NCI-H2029 (cell line): ENCODE measurements at regions not wholly inside any gene's neighbourhood (a gene's known extent, or its start where the extent isn't known, plus 50 kb on each side); places are given as distances from the start of the nearest gene placed in this dataset.
A peak's percentile ranks its signal among the peaks of the same experiment; 100 is the strongest.

ENCODE experiments used
- DNase-seq: peaks from one replicate; lab custom pipeline; 2025; lab: John Stamatoyannopoulos, UW

DNA sequence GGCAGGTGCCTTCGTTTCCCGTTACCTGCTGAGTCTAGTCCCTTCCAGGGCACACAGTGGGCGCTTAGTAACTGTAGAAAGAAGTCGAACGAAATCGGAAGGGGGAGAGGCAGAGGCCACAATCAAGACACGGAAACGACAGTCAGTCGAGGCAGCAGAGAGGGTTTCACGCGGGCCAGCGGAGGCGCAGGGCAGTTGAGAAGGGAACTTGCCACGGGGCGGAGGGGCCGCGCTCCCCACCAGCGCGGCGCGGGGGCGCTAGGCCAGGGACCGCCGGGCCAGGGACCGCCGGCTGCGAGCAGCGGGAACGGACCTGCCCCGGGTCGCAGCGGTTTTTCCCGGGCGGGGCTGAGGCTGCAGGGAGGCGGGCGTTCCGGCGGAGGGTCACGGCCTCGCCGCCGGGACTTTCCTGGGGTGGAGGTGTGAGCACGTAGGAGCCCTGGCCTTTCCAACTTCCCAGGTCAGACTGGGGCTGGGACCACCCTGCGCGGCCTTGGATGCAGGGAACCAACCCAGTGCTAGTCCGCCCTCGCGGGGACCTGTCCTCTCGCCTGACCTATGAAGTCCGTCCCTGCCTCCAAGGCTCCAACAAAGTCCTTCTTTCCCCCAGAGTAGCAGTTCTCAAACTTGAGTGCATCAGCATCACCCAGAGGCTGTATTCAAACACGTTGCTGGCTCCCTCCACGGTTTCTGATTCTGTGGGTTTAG lies 150.1 kb upstream of the FGGY start:
- DNase-seq = no peak

GRCh38 chr1:59149435-59149834 lies 147.5 kb upstream of the FGGY start:
- no peak for DNase-seq

- DNase-seq = peak; percentile 38
Observed at GRCh38 chr1:59150577-59151386, 146.1 kb upstream of the FGGY start.

GRCh38 chr1:59151387-59151761 lies 145.5 kb upstream of the FGGY start:
- no peak for DNase-seq

DNA sequence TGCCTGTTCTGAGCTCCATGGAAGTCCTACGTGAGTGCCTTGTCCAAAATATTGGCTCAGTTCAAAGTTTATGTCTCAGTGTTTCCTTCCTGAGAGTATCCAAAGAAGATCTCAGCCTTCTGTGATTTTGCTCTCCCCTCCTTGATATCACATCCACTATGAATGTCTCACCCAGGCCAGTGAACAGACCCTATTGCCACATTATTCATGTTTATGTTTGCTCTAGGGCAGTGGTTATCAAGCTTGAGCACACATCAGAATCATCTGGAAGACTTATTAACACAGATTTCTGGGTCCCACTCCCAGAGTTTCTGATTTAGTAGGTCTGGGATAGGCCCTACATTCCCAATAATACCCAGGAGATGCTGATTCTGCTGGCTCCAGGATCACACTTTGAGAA lies 145.0 kb upstream of the FGGY start:
- no peak for DNase-seq

- no peak for DNase-seq
Observed at GRCh38 chr1:59152511-59152910, 144.4 kb upstream of the FGGY start.

DNA sequence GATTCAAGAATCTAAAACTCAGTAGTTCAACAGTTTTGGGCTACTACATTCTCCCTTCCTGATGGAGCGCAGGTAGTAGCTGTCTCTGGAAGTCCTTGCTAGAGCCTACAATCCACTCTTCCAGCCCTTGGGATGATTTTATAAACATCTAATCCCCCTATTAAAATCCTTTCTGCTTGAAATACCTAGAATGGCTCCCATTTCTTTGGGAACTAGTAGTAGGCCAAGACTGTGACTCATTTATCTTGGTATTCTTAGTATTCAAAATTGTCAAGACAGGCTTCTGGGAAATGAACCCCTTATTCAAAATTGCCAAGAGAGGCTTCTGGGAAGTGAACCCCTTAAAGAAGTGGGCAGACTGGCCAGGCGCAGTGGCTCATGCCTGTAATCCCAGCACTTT lies 142.5 kb upstream of the FGGY start:
- DNase-seq = no peak

- no peak for DNase-seq
Observed at GRCh38 chr1:59155351-59155750, 141.5 kb upstream of the FGGY start.

DNA sequence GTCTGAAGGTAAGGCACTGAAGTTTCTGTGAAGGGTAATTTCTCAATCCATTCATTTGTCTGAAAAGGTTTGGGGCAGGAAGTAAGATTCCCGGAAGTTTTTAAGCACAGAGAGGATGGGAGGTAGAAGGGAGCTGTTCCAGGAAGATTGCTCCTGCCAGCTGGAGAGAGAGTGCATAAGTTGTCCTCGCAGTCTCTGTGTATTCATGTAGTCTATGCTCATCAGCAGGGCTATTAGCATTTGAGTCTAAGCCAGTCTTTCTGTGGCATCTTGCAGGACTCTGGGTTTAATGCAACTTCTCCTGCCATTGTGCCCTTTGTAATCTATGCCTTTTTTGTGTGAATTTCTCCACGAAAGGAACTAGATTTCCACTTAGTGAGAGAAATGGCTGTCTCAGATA lies 140.8 kb upstream of the FGGY start:
- DNase-seq = no peak

DNA sequence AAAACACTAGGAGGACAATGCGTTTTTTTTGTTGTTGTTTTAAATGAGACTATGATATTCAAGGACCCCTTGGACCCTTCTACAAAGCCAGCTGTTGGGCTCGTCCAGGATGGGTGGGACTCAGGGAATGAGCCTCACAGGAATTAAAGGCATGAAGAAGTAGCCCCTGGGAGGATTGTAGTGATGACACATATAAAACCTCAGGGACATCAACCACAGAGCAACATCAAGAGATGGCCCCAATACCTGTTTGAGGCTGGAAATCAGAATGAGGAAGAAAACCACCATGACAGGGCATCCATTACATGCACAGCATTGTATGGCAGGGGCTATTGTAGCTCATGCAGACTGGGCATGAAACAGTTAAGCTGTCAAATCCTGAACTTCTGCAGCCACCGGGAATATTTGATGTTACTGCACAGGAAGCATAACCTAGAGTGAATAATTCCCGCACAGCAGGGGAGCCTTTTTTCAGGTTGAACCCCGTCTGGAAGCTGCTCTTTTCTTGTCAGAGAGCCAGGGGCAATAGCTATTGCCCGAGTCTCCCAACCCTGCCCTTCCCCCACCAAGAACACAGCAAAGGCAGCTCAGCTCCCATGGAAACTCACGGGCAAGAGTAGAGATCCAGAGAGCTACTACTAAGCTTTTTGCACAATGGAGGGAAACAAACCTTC lies 140.2 kb upstream of the FGGY start:
- no peak for DNase-seq

GRCh38 chr1:59158321-59158720 lies 138.6 kb upstream of the FGGY start:
- no peak for DNase-seq

DNA sequence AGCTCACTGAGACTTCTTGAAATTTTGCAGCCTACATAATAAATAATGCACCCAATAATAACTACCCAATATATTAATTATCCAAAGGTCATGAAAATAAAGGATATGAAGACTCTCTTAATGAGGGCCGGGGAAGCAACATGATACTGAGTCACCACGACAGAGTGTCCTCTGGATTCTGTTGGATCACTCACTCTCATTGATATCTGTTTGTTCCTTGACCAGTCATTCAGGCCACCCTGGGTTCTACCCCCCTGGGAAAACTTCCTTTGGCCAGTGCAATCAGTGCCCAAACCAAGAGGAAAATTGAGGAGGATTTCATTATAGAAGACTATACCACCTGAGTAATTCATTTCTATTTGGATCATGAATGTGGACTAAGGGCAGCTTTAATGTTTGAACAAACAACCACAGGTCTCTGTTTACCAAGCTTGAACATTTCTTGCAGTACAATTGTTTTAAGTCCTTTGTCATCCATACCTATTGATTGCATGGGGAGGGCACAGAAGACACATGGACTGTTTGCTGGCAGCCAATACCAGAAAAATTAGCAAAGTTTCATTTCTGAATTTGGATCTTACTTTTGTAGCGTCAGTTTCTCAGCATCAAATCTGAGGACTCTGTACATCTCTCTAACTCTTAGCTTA lies 137.2 kb upstream of the FGGY start:
- DNase-seq = no peak

GRCh38 chr1:59161136-59161535 lies 135.8 kb upstream of the FGGY start:
- DNase-seq = no peak

- DNase-seq = no peak
Observed at GRCh38 chr1:59162665-59163064, 134.2 kb upstream of the FGGY start.

DNA sequence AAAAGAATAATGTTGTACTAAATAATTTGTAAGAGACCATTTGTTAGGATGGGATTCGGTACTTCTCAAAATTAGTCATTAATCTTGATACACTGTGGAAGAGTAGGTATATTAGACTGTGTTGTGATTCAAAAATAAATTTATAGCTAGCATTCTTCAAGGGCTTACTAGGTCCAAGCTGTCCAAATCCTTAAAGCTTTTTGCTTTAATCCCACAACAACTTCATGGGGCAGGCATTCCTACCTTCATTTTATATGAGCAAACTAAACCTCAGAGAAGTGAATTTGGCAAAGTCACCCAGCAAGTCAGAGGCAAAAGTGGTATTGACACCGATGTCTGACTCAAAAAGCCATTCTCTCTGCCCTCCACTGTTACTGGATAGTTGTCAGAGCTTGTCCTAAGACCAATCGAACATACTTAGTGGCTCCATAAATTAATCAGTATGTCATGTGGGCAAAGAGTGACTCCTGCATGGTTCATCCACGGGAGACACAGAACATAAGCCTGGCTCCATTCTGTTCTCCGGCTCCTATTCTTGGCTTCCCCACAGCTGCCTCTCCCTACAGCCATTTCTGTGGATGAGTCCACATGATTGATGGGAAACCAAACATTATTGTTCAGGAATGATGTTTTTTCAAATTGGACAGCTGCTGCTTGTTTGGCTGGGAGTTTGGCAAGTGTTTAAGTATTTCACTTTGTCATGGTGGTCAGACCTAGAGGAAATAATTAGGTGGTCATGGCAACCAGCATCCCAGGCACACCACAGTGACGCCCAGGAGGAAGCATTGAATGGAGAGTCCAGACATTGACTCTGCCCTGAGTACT lies 133.4 kb upstream of the FGGY start:
- DNase-seq = no peak

- no peak for DNase-seq
Observed at GRCh38 chr1:59164371-59164770, 132.5 kb upstream of the FGGY start.

DNA sequence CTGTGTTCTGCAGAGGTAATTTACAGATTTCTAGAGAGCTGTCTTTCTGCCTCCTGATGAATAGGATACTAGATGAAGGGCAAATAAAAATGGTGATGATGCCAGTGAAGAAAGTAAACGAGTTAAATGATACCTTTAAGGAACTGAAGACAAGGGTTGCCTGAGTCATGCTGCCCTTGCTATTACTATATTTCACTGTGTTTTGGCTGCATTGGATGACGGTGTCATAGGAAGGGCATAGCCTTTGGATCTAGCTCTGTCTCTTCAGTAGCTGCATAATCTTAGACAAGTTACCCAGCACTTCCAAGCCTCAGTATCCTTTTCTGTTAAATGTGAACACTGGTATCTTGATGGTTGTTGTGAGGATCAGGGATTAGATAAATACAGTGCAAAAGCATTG lies 131.5 kb upstream of the FGGY start:
- no peak for DNase-seq

- no peak for DNase-seq
Observed at GRCh38 chr1:59169703-59170102, 127.2 kb upstream of the FGGY start.

DNA sequence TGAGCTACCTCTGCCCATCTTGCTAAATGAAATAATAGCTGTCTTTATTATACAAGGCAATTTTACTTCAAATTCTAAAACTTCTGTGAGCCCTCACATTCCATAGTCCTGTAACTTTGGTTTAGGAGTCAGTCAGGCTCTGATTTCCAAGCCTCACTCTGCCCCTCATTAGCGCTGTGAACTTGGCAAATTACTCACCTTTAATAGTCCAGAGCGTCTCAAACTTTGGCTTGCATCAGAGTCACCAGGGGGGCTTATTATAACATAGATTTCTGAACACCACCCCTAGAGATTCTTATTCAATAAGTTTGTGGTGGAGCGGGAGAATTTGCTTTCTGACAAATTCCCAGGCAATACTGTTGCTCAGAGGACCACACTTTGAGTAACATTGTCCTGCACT lies 126.2 kb upstream of the FGGY start:
- DNase-seq = no peak

- DNase-seq = no peak
Observed at GRCh38 chr1:59171788-59172187, 125.1 kb upstream of the FGGY start.

DNA sequence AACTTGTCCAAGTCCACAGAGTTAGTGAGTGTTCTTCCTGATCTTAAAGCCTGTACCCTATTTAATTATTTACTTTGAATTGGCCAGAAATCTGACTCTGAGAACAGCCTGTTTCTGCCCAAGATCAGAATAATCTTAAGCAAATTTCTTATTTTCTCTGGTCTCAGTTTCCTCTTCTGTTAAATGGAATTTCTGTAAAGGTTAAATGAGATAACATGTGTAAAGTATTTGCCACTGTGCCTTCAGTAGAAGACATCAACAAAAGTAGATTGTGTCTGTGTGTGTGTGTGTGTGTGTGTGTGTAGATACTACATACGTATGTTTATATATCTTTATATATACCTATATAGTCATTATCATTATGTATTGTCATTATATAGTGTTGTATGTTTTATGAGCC lies 124.2 kb upstream of the FGGY start:
- DNase-seq = no peak

DNA sequence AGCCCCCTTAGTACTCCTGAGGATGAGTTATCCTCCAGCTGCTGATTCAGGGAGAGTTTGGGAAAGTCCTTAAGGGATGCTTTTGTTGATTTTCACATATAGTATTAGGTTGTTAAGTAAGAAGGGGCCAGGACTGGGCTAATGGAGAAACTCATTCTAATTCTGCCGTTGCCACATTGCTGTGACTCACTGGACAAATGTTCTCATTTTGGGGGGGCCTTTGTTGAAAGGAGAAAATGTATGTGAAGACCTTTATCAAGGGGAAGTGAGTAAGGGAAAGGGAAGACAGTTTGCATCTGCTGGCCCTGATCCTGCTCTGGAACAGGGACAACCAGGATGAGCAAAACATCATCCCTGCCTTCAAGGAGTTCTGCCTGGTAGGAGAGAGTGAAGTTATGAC lies 123.2 kb upstream of the FGGY start:
- no peak for DNase-seq
